ENCODE measurements at regions not wholly inside any gene's neighbourhood (a gene's known extent, or its start where the extent isn't known, plus 50 kb on each side); places are given as distances from the start of the nearest gene placed in this dataset.

- TF ChIP-seq TAF15 (IDR thresholded peaks at IDR 0.05; ENCODE audit: low read depth, low read length, poor library complexity, severe bottlenecking), result no peak
- no peak for TF ChIP-seq SPEN (CRISPR knock-in tag; IDR thresholded peaks at IDR 0.05; ENCODE audit: low read depth)
- TF ChIP-seq CBX2 (IDR thresholded peaks at IDR 0.05; ENCODE audit: low read depth, low read length), result no peak
- TF ChIP-seq CBX2 (CRISPR knock-in tag; IDR thresholded peaks at IDR 0.05; ENCODE audit: low read depth), result no peak
- TF ChIP-seq CREB1 (IDR thresholded peaks at IDR 0.05), result no peak
- TF ChIP-seq CREB1 (CRISPR knock-in tag; IDR thresholded peaks at IDR 0.05), result 0 out of 2 replicates have a peak, but pooled peaks have one; percentile 26
- TF ChIP-seq ZMYM2 (CRISPR knock-in tag; IDR thresholded peaks at IDR 0.05), result peak; percentile 77
- no peak for TF ChIP-seq ZMAT3 (CRISPR knock-in tag; conservative IDR thresholded peaks at IDR 0.05)
- no peak for TF ChIP-seq ZNF510 (CRISPR knock-in tag; IDR thresholded peaks at IDR 0.05; ENCODE audit: low read depth)
- no peak for TF ChIP-seq ZBTB8A (CRISPR knock-in tag; IDR thresholded peaks at IDR 0.05; ENCODE audit: borderline replicate concordance, low read depth)
- TF ChIP-seq ONECUT2 (CRISPR knock-in tag; IDR thresholded peaks at IDR 0.05), result no peak
- no peak for TF ChIP-seq KDM5A (IDR thresholded peaks at IDR 0.05; ENCODE audit: borderline replicate concordance, low read length)
- no peak for TF ChIP-seq ETV6 (CRISPR knock-in tag; conservative IDR thresholded peaks at IDR 0.05)
- no peak for TF ChIP-seq ASH2L (IDR thresholded peaks at IDR 0.05; ENCODE audit: insufficient read length, low read depth, low read length)
- TF ChIP-seq ZNF3 (CRISPR knock-in tag; IDR thresholded peaks at IDR 0.05), result no peak
- peak; percentile 16 for TF ChIP-seq YY1 (IDR thresholded peaks at IDR 0.05; ENCODE audit: insufficient read depth, insufficient replicate concordance, low read depth, low read length)
- TF ChIP-seq ZNF616 (CRISPR knock-in tag; IDR thresholded peaks at IDR 0.05; ENCODE audit: low read depth), result no peak
- TF ChIP-seq ZNF251 (CRISPR knock-in tag; IDR thresholded peaks at IDR 0.05), result no peak
- TF ChIP-seq KLF12 (CRISPR knock-in tag; IDR thresholded peaks at IDR 0.05; ENCODE audit: borderline replicate concordance), result no peak
- 0 out of 2 replicates have a peak, but pooled peaks have one; percentile 54 for TF ChIP-seq ZNF784 (CRISPR knock-in tag; IDR thresholded peaks at IDR 0.05; ENCODE audit: borderline replicate concordance)
- no peak for TF ChIP-seq GATA4 (IDR thresholded peaks at IDR 0.05; ENCODE audit: borderline replicate concordance, low read depth)
- peak; percentile 14 for TF ChIP-seq U2AF1 (optimal IDR thresholded peaks at IDR 0.05; ENCODE audit: low read depth, low read length)
- no peak for TF ChIP-seq PITX1 (CRISPR knock-in tag; IDR thresholded peaks at IDR 0.05)
- 0 out of 2 replicates have a peak, but pooled peaks have one; percentile 49 for TF ChIP-seq MAZ (IDR thresholded peaks at IDR 0.05; ENCODE audit: borderline replicate concordance, low read depth, low read length)
- TF ChIP-seq MAZ (CRISPR knock-in tag; IDR thresholded peaks at IDR 0.05; ENCODE audit: low read depth), result no peak
- TF ChIP-seq IKZF5 (CRISPR knock-in tag; IDR thresholded peaks at IDR 0.05), result 0 out of 2 replicates have a peak, but pooled peaks have one; percentile 25
- TF ChIP-seq, protein P1, sequence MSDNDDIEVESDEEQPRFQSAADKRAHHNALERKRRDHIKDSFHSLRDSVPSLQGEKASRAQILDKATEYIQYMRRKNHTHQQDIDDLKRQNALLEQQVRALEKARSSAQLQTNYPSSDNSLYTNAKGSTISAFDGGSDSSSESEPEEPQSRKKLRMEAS (IDR thresholded peaks at IDR 0.05), result peak; percentile 93
- TF ChIP-seq ZNF496 (CRISPR knock-in tag; IDR thresholded peaks at IDR 0.05; ENCODE audit: insufficient replicate concordance), result no peak
- no peak for TF ChIP-seq NFYC (CRISPR knock-in tag; IDR thresholded peaks at IDR 0.05)
- no peak for TF ChIP-seq CREM (IDR thresholded peaks at IDR 0.05)
- TF ChIP-seq CREM (CRISPR knock-in tag; IDR thresholded peaks at IDR 0.05), result no peak
Measured at GRCh38 chr16:85416228-85417109, 196.7 kb upstream of the GSE1 start (continued).
